ENCODE measurements at regions not wholly inside any gene's neighbourhood (a gene's known extent, or its start where the extent isn't known, plus 50 kb on each side); places are given as distances from the start of the nearest gene placed in this dataset.

DNA sequence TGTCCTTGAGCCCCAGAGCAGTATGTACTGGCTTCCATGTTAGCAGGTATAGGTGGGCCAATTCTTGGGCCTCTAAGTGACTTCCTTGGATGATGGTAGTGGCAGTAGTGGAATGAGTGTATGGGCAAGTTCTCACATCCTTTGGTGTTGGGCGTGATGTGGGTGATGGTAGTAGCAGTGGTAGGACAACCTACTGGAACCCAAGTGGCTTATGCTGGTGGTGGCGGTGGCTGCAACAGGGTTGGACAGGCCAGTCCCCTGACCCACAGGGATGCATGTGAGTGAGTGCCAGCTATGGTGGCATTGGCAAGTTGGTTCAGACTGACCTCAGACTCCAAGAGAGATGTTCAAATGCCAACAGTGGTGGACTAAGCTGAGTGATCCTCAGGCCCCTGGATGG is 1228.2 kb downstream of the ROBO2 start:
- H3K4me1 Mint-ChIP-seq, result peaks cover 4 to 10% of the 10 kb centered on the region in 2 experiments
- Histone ChIP-seq H3K79me1 (ENCODE audit: insufficient read depth, low read depth, low read length, poor library complexity, severe bottlenecking) (no peaks in the 10 kb centered on the region), H3K27me3 (ENCODE audit: insufficient read depth, low read length) (no peaks in the 10 kb centered on the region), H2BK15ac (ENCODE audit: low read depth, low read length) (no peak overlapping the region), H3K27ac (ENCODE audit: insufficient read length, low read depth, low read length) (no peak overlapping the region), H3K9ac (ENCODE audit: extremely low read depth, insufficient read length, low read length) (no peak overlapping the region), H3K23me2 (ENCODE audit: insufficient read length, low read depth, low read length, poor library complexity, severe bottlenecking) (no peaks in the 10 kb centered on the region), H3K4ac (ENCODE audit: low read depth, low read length) (no peak overlapping the region), H2BK5ac (ENCODE audit: insufficient read length, low read length) (no peak overlapping the region), H2AFZ (ENCODE audit: low read length) (no peak overlapping the region), H3K79me2 (ENCODE audit: insufficient read depth, low read length) (no peaks in the 10 kb centered on the region), H3K18ac (ENCODE audit: insufficient read length, low read depth, low read length) (no peak overlapping the region), H2BK20ac (ENCODE audit: low read depth, low read length, poor library complexity, severe bottlenecking) (no peak overlapping the region), H3K56ac (ENCODE audit: insufficient read length, low read depth, low read length) (no peak overlapping the region), H3K4me1 (ENCODE audit: insufficient read depth, low read length) (no peaks in the 10 kb centered on the region), H4K20me1 (ENCODE audit: control insufficient read depth, insufficient read depth, insufficient read length) (no peaks in the 10 kb centered on the region), H3K4me2 (ENCODE audit: insufficient read depth, insufficient read length, low read length) (no peak overlapping the region), H3K23ac (ENCODE audit: insufficient read length, low read depth, low read length) (no peak overlapping the region), H2BK12ac (ENCODE audit: insufficient read length, low read depth, low read length) (no peak overlapping the region), H3T11ph (ENCODE audit: low read length) (no peak overlapping the region), H4K8ac (replicated peaks; ENCODE audit: insufficient read length, low read depth, low read length) (no peak overlapping the region), H2AK5ac (ENCODE audit: insufficient read length, low read length) (no peak overlapping the region), H4K5ac (ENCODE audit: insufficient read length, low read depth, low read length) (no peak overlapping the region), H4K91ac (ENCODE audit: insufficient read length, low read depth, low read length) (no peak overlapping the region), H3K14ac (ENCODE audit: insufficient read depth, low read length) (no peak overlapping the region), H3K9me3 (ENCODE audit: control insufficient read depth, low read depth, low read length) (no peaks in the 10 kb centered on the region), H2BK120ac (ENCODE audit: low read depth, low read length, poor library complexity, severe bottlenecking) (no peak overlapping the region)
- no peak overlapping the region for H3K4me3 Mint-ChIP-seq
- H3K27ac Mint-ChIP-seq, result no peak overlapping the region
- no peak for DNase-seq
- H3K9me3 Mint-ChIP-seq, result peaks cover 6 to 8% of the 10 kb centered on the region in 2 experiments; a peak in 4 of 5 replicates
- TF ChIP-seq CTCF (conservative IDR thresholded peaks at IDR 0.05), result no peak
- no CpG with 5 or more reads among the region's 2 CpGs for WGBS (ENCODE audit: extremely low coverage, insufficient read length, low lambda C conversion rate)
- H3K36me3 Mint-ChIP-seq (ENCODE audit: insufficient read depth in 1 of 3, low read depth in 3 of 3), result peaks cover 0 to 4% (median 2%) of the 10 kb centered on the region in 3 experiments; a peak in 4 of 7 replicates
- no peaks in the 10 kb centered on the region for H3K27me3 Mint-ChIP-seq (ENCODE audit: low read depth)
